HepG2 (cell line): ENCODE measurements at regions not wholly inside any gene's neighbourhood (a gene's known extent, or its start where the extent isn't known, plus 50 kb on each side); places are given as distances from the start of the nearest gene placed in this dataset.

Experiments used
- ATAC-seq: fragments of 200-7000 bp; cut with Tn5 transposase; 3 replicates; pipeline ENCODE4 v1.9.1; 2020; ENCODE audit warnings: mild to moderate bottlenecking, moderate library complexity
- BruUV-seq: library from RNA; stranded (reverse); fragments of 400-500 nt; replicated peaks from 2 replicates; lab custom pipeline; 2021; lab: Mats Ljungman, UMichigan
- CTCF ChIA-PET: fragments of 300-600 bp; formaldehyde crosslinking; extraction: SDS; loops from one replicate; lab custom pipeline; 2021; ENCODE audit warnings: low total read pairs, inconsistent platforms, low intra/inter-chr PET ratio; lab: Yijun Ruan, JAX
- POLR2A ChIA-PET: fragments of 350-600 bp; sonication (Branson Sonifier 250); formaldehyde crosslinking; loops from one replicate; lab custom pipeline; 2020; ENCODE audit warnings: antibody characterized with exemption, inconsistent platforms; lab: Yijun Ruan, JAX
- DNase-seq: peaks from one replicate; pipeline ENCODE4 v3.0.0-alpha.2; 2015; ENCODE audit warnings: low spot score
- FAIRE-seq: peaks from 3 replicates; lab custom pipeline; 2011; peaks lifted over from hg19 to GRCh38; lab: Jason Lieb, UNC
- H2AFZ ChIP-seq: one replicate; pipeline ENCODE4 v1.6.1; 2011; ENCODE audit warnings: low read length, inconsistent platforms
- H3K27ac ChIP-seq: fragments of 300-600 bp; 3 replicates; pipeline ENCODE4 v1.8.0; 2011; ENCODE audit warnings: mixed run types, mild to moderate bottlenecking, mixed read lengths, low read length, inconsistent platforms; ENCODE audit not compliant: insufficient read depth; ENCODE audit errors: extremely low read length
- H3K27me3 ChIP-seq, 2 experiments: fragments of 200-600 bp in 1 of 2; 2 replicates in 1 of 2; 3 replicates in 1 of 2; pipeline versions ENCODE4 v1.6.0 to v1.8.0; 2011; ENCODE audit warnings: low read length in 2 of 2, mild to moderate bottlenecking in 2 of 2, moderate library complexity in 2 of 2, inconsistent platforms in 1 of 2; ENCODE audit not compliant: insufficient read depth in 2 of 2, control insufficient read depth in 1 of 2
- H3K36me3 ChIP-seq, 2 experiments: fragments of 200-600 bp in 1 of 2; replicated peaks in 1 of 2; 2 replicates in 1 of 2; 3 replicates in 1 of 2; pipeline versions ENCODE4 v1.5.1 to v1.8.0; 2011; ENCODE audit warnings: low read length in 2 of 2, inconsistent platforms in 1 of 2; ENCODE audit not compliant: insufficient read depth in 2 of 2, control insufficient read depth in 1 of 2
- H3K4me1 ChIP-seq: 2 replicates; pipeline ENCODE4 v1.5.1; 2012; ENCODE audit warnings: low read length, inconsistent platforms; ENCODE audit not compliant: insufficient read depth
- H3K4me2 ChIP-seq: 2 replicates; pipeline ENCODE4 v1.6.0; 2011; ENCODE audit warnings: low read depth, low read length, inconsistent platforms
- H3K4me3 ChIP-seq, 3 experiments: fragments of 200-600 bp in 1 of 3; sonication (generic), shearing (Covaris generic) in 1 of 3; replicated peaks in 1 of 3; 2 replicates each; pipeline ENCODE4 v1.5.1; 2011 to 2016; ENCODE audit warnings: low read length in 3 of 3, inconsistent platforms in 2 of 3, low read depth in 2 of 3, mild to moderate bottlenecking in 2 of 3, control low read depth in 1 of 3, mixed read lengths in 1 of 3; ENCODE audit not compliant: insufficient read depth in 1 of 3
- H3K79me2 ChIP-seq: one replicate; pipeline ENCODE4 v1.6.1; 2011; ENCODE audit warnings: low read length, inconsistent platforms; ENCODE audit not compliant: insufficient read depth
- H3K9ac ChIP-seq: 2 replicates; pipeline ENCODE4 v1.6.0; 2011; ENCODE audit warnings: mild to moderate bottlenecking, low read depth, low read length, inconsistent platforms; ENCODE audit not compliant: insufficient read depth
- H3K9me3 ChIP-seq: 2 replicates; pipeline ENCODE4 v1.5.1; 2012; ENCODE audit warnings: mild to moderate bottlenecking, low read length
- H4K20me1 ChIP-seq: 2 replicates; pipeline ENCODE4 v1.6.0; 2011; ENCODE audit warnings: inconsistent platforms, mild to moderate bottlenecking, low read length, moderate library complexity; ENCODE audit not compliant: insufficient read depth
- CENPBD1 ChIP-seq: sonication (generic); formaldehyde crosslinking; IDR thresholded peaks from 2 replicates; pipeline ENCODE4 v1.8.0; 2022; ENCODE audit warnings: missing genetic modification reagents, low read depth, mild to moderate bottlenecking, borderline replicate concordance
- FOXM1 ChIP-seq: sonication (generic); formaldehyde crosslinking; IDR thresholded peaks from 2 replicates; pipeline ENCODE4 v1.5.0; 2020; ENCODE audit warnings: missing genetic modification reagents
- HOXA3 ChIP-seq: sonication (generic); formaldehyde crosslinking; IDR thresholded peaks from 2 replicates; pipeline ENCODE4 v1.5.0; 2020; ENCODE audit warnings: missing genetic modification reagents
- ZNF530 ChIP-seq: sonication (generic); formaldehyde crosslinking; IDR thresholded peaks from 2 replicates; pipeline ENCODE4 v1.5.0; 2020; ENCODE audit warnings: low read depth, mild to moderate bottlenecking, missing genetic modification reagents
- ZNF646 ChIP-seq: sonication (generic); formaldehyde crosslinking; IDR thresholded peaks from 2 replicates; pipeline ENCODE4 v1.9.0; 2021; ENCODE audit warnings: mild to moderate bottlenecking, missing genetic modification reagents
- WGBS: methylation state at CpG from one replicate; pipeline ENCODE4 v1.1.6; 2017; ENCODE audit warnings: low lambda C conversion rate; 5-methylcytosine and 5-hydroxymethylcytosine counted together
- in situ Hi-C: cut with HindIII; loops from 2 replicates; pipeline ENCODE4 v1.10.0; 2017; ENCODE audit warnings: low pct_unique_long_range_greater_than_20kb; ENCODE audit not compliant: extremely low pct_ligation_motif_present
- intact Hi-C: fragments of 100-400 bp; cut with micrococcal nuclease; formaldehyde crosslinking; loops from one replicate; pipeline ENCODE4 v1.10.0; 2022; ENCODE audit not compliant: unreplicated experiment
- TF ChIP-seq, protein P1 (sequence below): IDR thresholded peaks from 2 replicates; pipeline ENCODE4 v1.6.1; 2016; ENCODE audit warnings: control low read depth

GRCh38 chr5:89936576-89936975 lies 473.0 kb downstream of the CETN3 start (continued):
- TF ChIP-seq ZNF646: no peak

- no peak overlapping the region for H3K9ac ChIP-seq
- H3K9me3 ChIP-seq: peaks cover 4% of the 10 kb centered on the region; the same call in 1 of the 2 replicates
- CTCF ChIA-PET: no interaction called here
- ATAC-seq (no peak), FAIRE-seq (no peak), DNase-seq (no peak)
- WGBS: 38% methylated on average over 4 of the region's 4 CpGs
- no TSS peak for BruUV-seq
- H2AFZ ChIP-seq: no peak overlapping the region
- no peaks in the 10 kb centered on the region for H3K36me3 ChIP-seq
- in situ Hi-C loops: no loop called here
- no peaks in the 10 kb centered on the region for H3K79me2 ChIP-seq
- intact Hi-C loops: no loop called here
- H4K20me1 ChIP-seq: no peaks in the 10 kb centered on the region
- no peak overlapping the region for H3K4me3 ChIP-seq
- H3K4me1 ChIP-seq: no peaks in the 10 kb centered on the region
- no peak overlapping the region for H3K27ac ChIP-seq
- POLR2A ChIA-PET: no interaction called here
- H3K4me2 ChIP-seq: no peak overlapping the region
- no peaks in the 10 kb centered on the region; a peak in 1 of 5 replicates for H3K27me3 ChIP-seq
- TF ChIP-seq FOXM1 (CRISPR knock-in tag) (no peak), HOXA3 (CRISPR knock-in tag) (no peak), ZNF530 (CRISPR knock-in tag) (no peak), CENPBD1 (CRISPR knock-in tag) (no peak)
- TF ChIP-seq, protein P1, sequence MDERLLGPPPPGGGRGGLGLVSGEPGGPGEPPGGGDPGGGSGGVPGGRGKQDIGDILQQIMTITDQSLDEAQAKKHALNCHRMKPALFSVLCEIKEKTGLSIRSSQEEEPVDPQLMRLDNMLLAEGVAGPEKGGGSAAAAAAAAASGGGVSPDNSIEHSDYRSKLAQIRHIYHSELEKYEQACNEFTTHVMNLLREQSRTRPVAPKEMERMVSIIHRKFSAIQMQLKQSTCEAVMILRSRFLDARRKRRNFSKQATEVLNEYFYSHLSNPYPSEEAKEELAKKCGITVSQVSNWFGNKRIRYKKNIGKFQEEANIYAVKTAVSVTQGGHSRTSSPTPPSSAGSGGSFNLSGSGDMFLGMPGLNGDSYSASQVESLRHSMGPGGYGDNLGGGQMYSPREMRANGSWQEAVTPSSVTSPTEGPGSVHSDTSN: no peak
These were observed 475.5 kb downstream of the CETN3 start for GRCh38 chr5:89934069-89934468.
